ENCODE measurements at regions not wholly inside any gene's neighbourhood (a gene's known extent, or its start where the extent isn't known, plus 50 kb on each side); places are given as distances from the start of the nearest gene placed in this dataset.
"Not testable (repeated sequence)": the region's sequence is repeated elsewhere in the genome, so short reads cannot be mapped to it uniquely, and the experiment has no call there.

DNA sequence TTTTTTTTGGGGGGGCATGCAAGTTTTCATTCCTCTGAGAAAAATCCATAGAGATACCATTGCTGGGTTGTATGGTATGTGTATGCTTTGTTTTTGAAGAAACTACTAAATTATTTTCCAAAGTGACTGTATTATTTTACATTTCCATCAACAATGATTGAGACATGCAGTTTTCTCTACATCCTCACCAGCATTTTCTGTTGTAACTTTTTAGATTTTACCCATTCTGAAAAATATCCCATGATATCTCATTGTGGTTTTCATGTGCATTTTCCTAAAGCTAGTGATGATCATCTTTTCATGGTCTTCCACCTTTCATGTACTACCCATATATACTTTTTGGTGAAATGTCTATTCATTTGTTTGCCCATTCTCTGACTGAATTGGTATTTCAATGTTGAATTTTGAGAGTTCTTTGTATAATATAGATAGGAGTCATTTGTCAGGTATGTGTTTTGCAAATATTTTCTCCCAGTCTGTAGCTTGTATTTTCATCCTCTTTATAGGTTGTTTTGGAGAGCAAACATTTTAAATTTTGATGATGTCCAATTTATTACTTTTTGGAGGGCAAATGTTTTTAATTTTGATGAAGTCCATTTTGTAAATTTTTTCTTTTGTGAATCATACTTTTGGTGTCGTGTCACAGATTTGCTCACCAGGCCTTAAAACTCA is 827.5 kb upstream of the CITED2 start:
- intact Hi-C loops (cut with DNase I), result no loop called here
- DNase-seq, result no peak

GRCh38 chr6:140193269-140193668 is 818.8 kb upstream of the CITED2 start:
- no peak overlapping the region for H3K4me3 ChIP-seq (ENCODE audit: low read length in 2 of 2)
- intact Hi-C loops (cut with DNase I), result no loop called here
- ATAC-seq (ENCODE audit: low FRiP score) (no peak), DNase-seq (no peak)
- H3K9me3 ChIP-seq (ENCODE audit: control insufficient read depth, low read length), result peaks cover 1% of the 10 kb centered on the region
- H3K27ac ChIP-seq (ENCODE audit: low read depth in 1 of 2, low read length in 2 of 2), result no peak overlapping the region
- H3K36me3 ChIP-seq (ENCODE audit: control insufficient read depth in 1 of 2, insufficient read depth in 2 of 2, low read length in 1 of 2), result no peaks in the 10 kb centered on the region
- 98 to 99% methylated on average over 2 of the region's 2 CpGs for WGBS, 2 donors
- no peaks in the 10 kb centered on the region for H3K4me1 ChIP-seq (ENCODE audit: control insufficient read depth in 1 of 2, insufficient read depth in 2 of 2, low read length in 2 of 2)
- H3K27me3 ChIP-seq (ENCODE audit: control insufficient read depth in 1 of 2, insufficient read depth in 2 of 2, low read length in 1 of 2), result no peaks in the 10 kb centered on the region

More for the DNA sequence above, 827.5 kb upstream of the CITED2 start:
- Histone ChIP-seq H3K9me3 (ENCODE audit: control insufficient read depth, low read length) (no peaks in the 10 kb centered on the region), H3K27ac (ENCODE audit: low read depth in 1 of 2, low read length in 2 of 2) (no peak overlapping the region), H3K4me1 (ENCODE audit: control insufficient read depth in 1 of 2, insufficient read depth in 2 of 2, low read length in 2 of 2) (no peaks in the 10 kb centered on the region), H3K27me3 (ENCODE audit: control insufficient read depth in 1 of 2, insufficient read depth in 2 of 2, low read length in 1 of 2) (no peaks in the 10 kb centered on the region), H3K36me3 (ENCODE audit: control insufficient read depth in 1 of 2, insufficient read depth in 2 of 2, low read length in 1 of 2) (no peaks in the 10 kb centered on the region), H3K4me3 (ENCODE audit: low read length in 2 of 2) (no peak overlapping the region)
- ATAC-seq (ENCODE audit: low FRiP score), result no peak
- WGBS, 2 donors, result 93 to 94% methylated on average over 1 of the region's 1 CpG

DNA sequence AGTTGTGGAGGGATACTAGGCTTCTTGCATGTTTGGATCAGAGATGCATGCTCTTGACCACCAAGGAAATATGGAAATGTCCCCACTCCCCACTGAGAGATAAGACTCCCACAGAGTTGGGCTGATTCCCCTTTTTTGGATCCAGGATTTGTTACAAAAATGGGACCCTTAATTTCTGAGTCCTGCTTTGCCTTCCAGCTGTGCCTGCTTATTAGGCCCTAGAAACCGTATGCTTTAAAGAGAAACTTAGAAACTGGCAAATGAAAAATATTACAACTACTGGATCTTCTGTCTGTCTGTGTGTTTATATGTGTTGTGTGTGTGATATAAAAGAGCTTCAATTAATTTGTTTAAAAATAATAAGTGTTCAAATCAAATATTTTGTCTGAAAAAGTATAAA is 817.6 kb upstream of the CITED2 start:
- H3K4me3 ChIP-seq (ENCODE audit: low read length in 2 of 2), result no peak overlapping the region
- peaks cover 3% of the 10 kb centered on the region for H3K9me3 ChIP-seq (ENCODE audit: control insufficient read depth, low read length)
- H3K27ac ChIP-seq (ENCODE audit: low read depth in 1 of 2, low read length in 2 of 2), result no peak overlapping the region
- WGBS, 2 donors, result 98% methylated on average over 1 of the region's 1 CpG
- no peak for ATAC-seq (ENCODE audit: low FRiP score)
- intact Hi-C loops (cut with DNase I), result no loop called here
- DNase-seq, result no peak
- no peaks in the 10 kb centered on the region for H3K4me1 ChIP-seq (ENCODE audit: control insufficient read depth in 1 of 2, insufficient read depth in 2 of 2, low read length in 2 of 2)
- H3K27me3 ChIP-seq (ENCODE audit: control insufficient read depth in 1 of 2, insufficient read depth in 2 of 2, low read length in 1 of 2), result no peaks in the 10 kb centered on the region
- H3K36me3 ChIP-seq (ENCODE audit: control insufficient read depth in 1 of 2, insufficient read depth in 2 of 2, low read length in 1 of 2), result peaks cover 0 to 2% of the 10 kb centered on the region in 2 donors

- H3K4me3 ChIP-seq (ENCODE audit: low read length in 2 of 2); H3K36me3 ChIP-seq (ENCODE audit: control insufficient read depth in 1 of 2, insufficient read depth in 2 of 2, low read length in 1 of 2); ATAC-seq (ENCODE audit: low FRiP score); DNase-seq; H3K27me3 ChIP-seq (ENCODE audit: control insufficient read depth in 1 of 2, insufficient read depth in 2 of 2, low read length in 1 of 2); H3K4me1 ChIP-seq (ENCODE audit: control insufficient read depth in 1 of 2, insufficient read depth in 2 of 2, low read length in 2 of 2); intact Hi-C loops (cut with DNase I); H3K27ac ChIP-seq (ENCODE audit: low read depth in 1 of 2, low read length in 2 of 2); H3K9me3 ChIP-seq (ENCODE audit: control insufficient read depth, low read length): not testable (repeated sequence)
- 91 to 95% methylated on average over 1 of the region's 1 CpG for WGBS, 2 donors
These were observed 814.8 kb upstream of the CITED2 start for GRCh38 chr6:140189263-140189662.

- Histone ChIP-seq H3K27me3 (ENCODE audit: control insufficient read depth in 1 of 2, insufficient read depth in 2 of 2, low read length in 1 of 2) (no peaks in the 10 kb centered on the region), H3K27ac (ENCODE audit: low read depth in 1 of 2, low read length in 2 of 2) (no peak overlapping the region), H3K36me3 (ENCODE audit: control insufficient read depth in 1 of 2, insufficient read depth in 2 of 2, low read length in 1 of 2) (peaks cover 0 to 2% of the 10 kb centered on the region in 2 donors), H3K4me3 (ENCODE audit: low read length in 2 of 2) (no peak overlapping the region), H3K9me3 (ENCODE audit: control insufficient read depth, low read length) (peaks cover 2% of the 10 kb centered on the region), H3K4me1 (ENCODE audit: control insufficient read depth in 1 of 2, insufficient read depth in 2 of 2, low read length in 2 of 2) (no peaks in the 10 kb centered on the region)
- intact Hi-C loops (cut with DNase I), result no loop called here
- DNase-seq, result no peak
- no peak for ATAC-seq (ENCODE audit: low FRiP score)
These were observed 811.5 kb upstream of the CITED2 start for GRCh38 chr6:140185991-140186390.

GRCh38 chr6:140183881-140184280 is 809.4 kb upstream of the CITED2 start:
- ATAC-seq (ENCODE audit: low FRiP score) (no peak), DNase-seq (no peak)
- no peaks in the 10 kb centered on the region for H3K27me3 ChIP-seq (ENCODE audit: control insufficient read depth in 1 of 2, insufficient read depth in 2 of 2, low read length in 1 of 2)
- H3K4me1 ChIP-seq (ENCODE audit: control insufficient read depth in 1 of 2, insufficient read depth in 2 of 2, low read length in 2 of 2), result no peaks in the 10 kb centered on the region
- intact Hi-C loops (cut with DNase I), result no loop called here
- H3K9me3 ChIP-seq (ENCODE audit: control insufficient read depth, low read length), result peaks cover 2% of the 10 kb centered on the region
- H3K27ac ChIP-seq (ENCODE audit: low read depth in 1 of 2, low read length in 2 of 2), result no peak overlapping the region
- peaks cover 0 to 2% of the 10 kb centered on the region in 2 donors for H3K36me3 ChIP-seq (ENCODE audit: control insufficient read depth in 1 of 2, insufficient read depth in 2 of 2, low read length in 1 of 2)
- H3K4me3 ChIP-seq (ENCODE audit: low read length in 2 of 2), result no peak overlapping the region

GRCh38 chr6:140182821-140183220 is 808.4 kb upstream of the CITED2 start:
- no peaks in the 10 kb centered on the region for H3K4me1 ChIP-seq (ENCODE audit: control insufficient read depth in 1 of 2, insufficient read depth in 2 of 2, low read length in 2 of 2)
- no peak overlapping the region for H3K4me3 ChIP-seq (ENCODE audit: low read length in 2 of 2)
- H3K9me3 ChIP-seq (ENCODE audit: control insufficient read depth, low read length), result no peaks in the 10 kb centered on the region
- no peak for DNase-seq
- WGBS, 2 donors, result 94 to 96% methylated on average over 2 of the region's 2 CpGs
- ATAC-seq (ENCODE audit: low FRiP score), result no peak
- intact Hi-C loops (cut with DNase I), result no loop called here
- H3K27ac ChIP-seq (ENCODE audit: low read depth in 1 of 2, low read length in 2 of 2), result no peak overlapping the region
- H3K36me3 ChIP-seq (ENCODE audit: control insufficient read depth in 1 of 2, insufficient read depth in 2 of 2, low read length in 1 of 2), result peaks cover 0 to 2% of the 10 kb centered on the region in 2 donors
- no peaks in the 10 kb centered on the region for H3K27me3 ChIP-seq (ENCODE audit: control insufficient read depth in 1 of 2, insufficient read depth in 2 of 2, low read length in 1 of 2)

GRCh38 chr6:140181876-140182275 is 807.4 kb upstream of the CITED2 start:
- intact Hi-C loops (cut with DNase I), result no loop called here
- Histone ChIP-seq H3K36me3 (ENCODE audit: control insufficient read depth in 1 of 2, insufficient read depth in 2 of 2, low read length in 1 of 2) (no peaks in the 10 kb centered on the region), H3K9me3 (ENCODE audit: control insufficient read depth, low read length) (no peaks in the 10 kb centered on the region), H3K27ac (ENCODE audit: low read depth in 1 of 2, low read length in 2 of 2) (no peak overlapping the region), H3K4me1 (ENCODE audit: control insufficient read depth in 1 of 2, insufficient read depth in 2 of 2, low read length in 2 of 2) (no peaks in the 10 kb centered on the region), H3K27me3 (ENCODE audit: control insufficient read depth in 1 of 2, insufficient read depth in 2 of 2, low read length in 1 of 2) (no peaks in the 10 kb centered on the region), H3K4me3 (ENCODE audit: low read length in 2 of 2) (no peak overlapping the region)
- ATAC-seq (ENCODE audit: low FRiP score) (no peak), DNase-seq (no peak)
- 77 to 82% methylated on average over 2 of the region's 2 CpGs for WGBS, 2 donors

- no peak for ATAC-seq (ENCODE audit: low FRiP score)
- no peaks in the 10 kb centered on the region for H3K9me3 ChIP-seq (ENCODE audit: control insufficient read depth, low read length)
- no peaks in the 10 kb centered on the region for H3K4me1 ChIP-seq (ENCODE audit: control insufficient read depth in 1 of 2, insufficient read depth in 2 of 2, low read length in 2 of 2)
- no peak overlapping the region for H3K27ac ChIP-seq (ENCODE audit: low read depth in 1 of 2, low read length in 2 of 2)
- no peak for DNase-seq
- intact Hi-C loops (cut with DNase I), result no loop called here
- H3K27me3 ChIP-seq (ENCODE audit: control insufficient read depth in 1 of 2, insufficient read depth in 2 of 2, low read length in 1 of 2), result no peaks in the 10 kb centered on the region
- no peaks in the 10 kb centered on the region for H3K36me3 ChIP-seq (ENCODE audit: control insufficient read depth in 1 of 2, insufficient read depth in 2 of 2, low read length in 1 of 2)
- no peak overlapping the region for H3K4me3 ChIP-seq (ENCODE audit: low read length in 2 of 2)
- WGBS, 2 donors, result 95 to 99% methylated on average over 2 of the region's 2 CpGs
These were observed 805.9 kb upstream of the CITED2 start for GRCh38 chr6:140180306-140180705.
